ENCODE measurements at regions not wholly inside any gene's neighbourhood (a gene's known extent, or its start where the extent isn't known, plus 50 kb on each side); places are given as distances from the start of the nearest gene placed in this dataset.

GRCh38 chrX:69050051-69050765, 115.0 kb downstream of the PJA1 start:
- TF ChIP-seq, protein P1, sequence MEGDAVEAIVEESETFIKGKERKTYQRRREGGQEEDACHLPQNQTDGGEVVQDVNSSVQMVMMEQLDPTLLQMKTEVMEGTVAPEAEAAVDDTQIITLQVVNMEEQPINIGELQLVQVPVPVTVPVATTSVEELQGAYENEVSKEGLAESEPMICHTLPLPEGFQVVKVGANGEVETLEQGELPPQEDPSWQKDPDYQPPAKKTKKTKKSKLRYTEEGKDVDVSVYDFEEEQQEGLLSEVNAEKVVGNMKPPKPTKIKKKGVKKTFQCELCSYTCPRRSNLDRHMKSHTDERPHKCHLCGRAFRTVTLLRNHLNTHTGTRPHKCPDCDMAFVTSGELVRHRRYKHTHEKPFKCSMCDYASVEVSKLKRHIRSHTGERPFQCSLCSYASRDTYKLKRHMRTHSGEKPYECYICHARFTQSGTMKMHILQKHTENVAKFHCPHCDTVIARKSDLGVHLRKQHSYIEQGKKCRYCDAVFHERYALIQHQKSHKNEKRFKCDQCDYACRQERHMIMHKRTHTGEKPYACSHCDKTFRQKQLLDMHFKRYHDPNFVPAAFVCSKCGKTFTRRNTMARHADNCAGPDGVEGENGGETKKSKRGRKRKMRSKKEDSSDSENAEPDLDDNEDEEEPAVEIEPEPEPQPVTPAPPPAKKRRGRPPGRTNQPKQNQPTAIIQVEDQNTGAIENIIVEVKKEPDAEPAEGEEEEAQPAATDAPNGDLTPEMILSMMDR (IDR thresholded peaks at IDR 0.05): no peak
- no peak for TF ChIP-seq POLR2A (IDR thresholded peaks at IDR 0.05)

All from testis (tissue), 2 donors.